ENCODE measurements at regions not wholly inside any gene's neighbourhood (a gene's known extent, or its start where the extent isn't known, plus 50 kb on each side); places are given as distances from the start of the nearest gene placed in this dataset.

DNA sequence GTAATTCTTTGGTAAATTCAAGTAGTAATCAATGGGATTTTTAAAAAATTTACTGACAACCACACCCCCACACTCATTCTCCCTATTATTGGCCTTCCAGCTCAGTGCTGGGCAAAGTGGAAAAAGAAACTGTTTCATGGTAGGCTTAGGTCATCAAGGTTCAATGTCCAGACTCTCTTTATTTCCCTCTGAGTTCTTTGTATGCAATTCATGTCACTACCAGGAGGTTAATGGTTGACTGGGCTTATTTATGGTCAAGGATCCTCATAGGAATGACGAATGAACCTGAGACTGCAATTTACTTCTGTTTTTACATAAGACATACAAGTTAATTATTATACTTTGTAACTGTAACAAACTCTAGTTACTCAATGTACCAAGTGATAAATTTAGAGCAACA is 403.2 kb downstream of the KLHL13 start (continued):
- TF ChIP-seq, protein P1, sequence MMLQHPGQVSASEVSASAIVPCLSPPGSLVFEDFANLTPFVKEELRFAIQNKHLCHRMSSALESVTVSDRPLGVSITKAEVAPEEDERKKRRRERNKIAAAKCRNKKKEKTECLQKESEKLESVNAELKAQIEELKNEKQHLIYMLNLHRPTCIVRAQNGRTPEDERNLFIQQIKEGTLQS (IDR thresholded peaks at IDR 0.05), result peak; percentile 9
- TF ChIP-seq YY1 (IDR thresholded peaks at IDR 0.05), result peak; percentile 62
- no peak for TF ChIP-seq FOXA2 (IDR thresholded peaks at IDR 0.05)

DNA sequence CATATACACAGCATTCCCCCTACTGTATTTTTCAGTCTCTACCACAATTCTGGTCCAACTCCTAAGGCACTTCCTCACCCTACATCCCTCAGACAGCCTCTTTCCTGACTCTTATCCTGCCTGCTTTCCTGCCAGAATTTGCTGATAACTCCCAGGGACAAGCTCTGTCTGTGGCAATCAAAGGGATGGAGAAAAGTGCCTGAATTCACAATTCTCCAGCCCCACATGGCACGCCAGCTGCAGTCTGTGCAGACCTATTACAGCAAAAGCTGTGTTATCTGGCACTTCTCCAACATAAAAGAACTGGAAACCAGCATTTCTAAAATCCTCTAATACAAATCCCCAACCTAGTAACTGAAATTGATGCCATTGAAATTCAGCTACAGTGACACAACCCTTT is 404.8 kb downstream of the KLHL13 start:
- H3K4me3 ChIP-seq (ENCODE audit: low read depth in 1 of 3, low read length in 3 of 3), result no peak overlapping the region
- H3K27ac ChIP-seq (ENCODE audit: low read depth in 1 of 2, low read length in 2 of 2), result no peak overlapping the region
- H3K36me3 ChIP-seq (ENCODE audit: control insufficient read depth in 4 of 4, insufficient read depth in 3 of 4, low read depth in 1 of 4, low read length in 3 of 4), result no peaks in the 10 kb centered on the region
- no peaks in the 10 kb centered on the region for H3K4me1 ChIP-seq (ENCODE audit: control insufficient read depth in 4 of 4, insufficient read depth in 4 of 4, low read length in 3 of 4)
- no peak for DNase-seq (ENCODE audit: low spot score)
- H3K9me3 ChIP-seq (ENCODE audit: control insufficient read depth in 4 of 4, low read length in 3 of 4), result no peaks in the 10 kb centered on the region
- 76% methylated on average over 1 of the region's 1 CpG for WGBS
- TF ChIP-seq SP1 (IDR thresholded peaks at IDR 0.05), result no peak
- TF ChIP-seq, protein P2, sequence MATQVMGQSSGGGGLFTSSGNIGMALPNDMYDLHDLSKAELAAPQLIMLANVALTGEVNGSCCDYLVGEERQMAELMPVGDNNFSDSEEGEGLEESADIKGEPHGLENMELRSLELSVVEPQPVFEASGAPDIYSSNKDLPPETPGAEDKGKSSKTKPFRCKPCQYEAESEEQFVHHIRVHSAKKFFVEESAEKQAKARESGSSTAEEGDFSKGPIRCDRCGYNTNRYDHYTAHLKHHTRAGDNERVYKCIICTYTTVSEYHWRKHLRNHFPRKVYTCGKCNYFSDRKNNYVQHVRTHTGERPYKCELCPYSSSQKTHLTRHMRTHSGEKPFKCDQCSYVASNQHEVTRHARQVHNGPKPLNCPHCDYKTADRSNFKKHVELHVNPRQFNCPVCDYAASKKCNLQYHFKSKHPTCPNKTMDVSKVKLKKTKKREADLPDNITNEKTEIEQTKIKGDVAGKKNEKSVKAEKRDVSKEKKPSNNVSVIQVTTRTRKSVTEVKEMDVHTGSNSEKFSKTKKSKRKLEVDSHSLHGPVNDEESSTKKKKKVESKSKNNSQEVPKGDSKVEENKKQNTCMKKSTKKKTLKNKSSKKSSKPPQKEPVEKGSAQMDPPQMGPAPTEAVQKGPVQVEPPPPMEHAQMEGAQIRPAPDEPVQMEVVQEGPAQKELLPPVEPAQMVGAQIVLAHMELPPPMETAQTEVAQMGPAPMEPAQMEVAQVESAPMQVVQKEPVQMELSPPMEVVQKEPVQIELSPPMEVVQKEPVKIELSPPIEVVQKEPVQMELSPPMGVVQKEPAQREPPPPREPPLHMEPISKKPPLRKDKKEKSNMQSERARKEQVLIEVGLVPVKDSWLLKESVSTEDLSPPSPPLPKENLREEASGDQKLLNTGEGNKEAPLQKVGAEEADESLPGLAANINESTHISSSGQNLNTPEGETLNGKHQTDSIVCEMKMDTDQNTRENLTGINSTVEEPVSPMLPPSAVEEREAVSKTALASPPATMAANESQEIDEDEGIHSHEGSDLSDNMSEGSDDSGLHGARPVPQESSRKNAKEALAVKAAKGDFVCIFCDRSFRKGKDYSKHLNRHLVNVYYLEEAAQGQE (IDR thresholded peaks at IDR 0.05), result no peak
- TF ChIP-seq FOXA2 (IDR thresholded peaks at IDR 0.05), result no peak
- TF ChIP-seq NR2F2 (IDR thresholded peaks at IDR 0.05), result no peak
- TF ChIP-seq, protein P3, sequence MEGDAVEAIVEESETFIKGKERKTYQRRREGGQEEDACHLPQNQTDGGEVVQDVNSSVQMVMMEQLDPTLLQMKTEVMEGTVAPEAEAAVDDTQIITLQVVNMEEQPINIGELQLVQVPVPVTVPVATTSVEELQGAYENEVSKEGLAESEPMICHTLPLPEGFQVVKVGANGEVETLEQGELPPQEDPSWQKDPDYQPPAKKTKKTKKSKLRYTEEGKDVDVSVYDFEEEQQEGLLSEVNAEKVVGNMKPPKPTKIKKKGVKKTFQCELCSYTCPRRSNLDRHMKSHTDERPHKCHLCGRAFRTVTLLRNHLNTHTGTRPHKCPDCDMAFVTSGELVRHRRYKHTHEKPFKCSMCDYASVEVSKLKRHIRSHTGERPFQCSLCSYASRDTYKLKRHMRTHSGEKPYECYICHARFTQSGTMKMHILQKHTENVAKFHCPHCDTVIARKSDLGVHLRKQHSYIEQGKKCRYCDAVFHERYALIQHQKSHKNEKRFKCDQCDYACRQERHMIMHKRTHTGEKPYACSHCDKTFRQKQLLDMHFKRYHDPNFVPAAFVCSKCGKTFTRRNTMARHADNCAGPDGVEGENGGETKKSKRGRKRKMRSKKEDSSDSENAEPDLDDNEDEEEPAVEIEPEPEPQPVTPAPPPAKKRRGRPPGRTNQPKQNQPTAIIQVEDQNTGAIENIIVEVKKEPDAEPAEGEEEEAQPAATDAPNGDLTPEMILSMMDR (IDR thresholded peaks at IDR 0.05; ENCODE audit: low read depth, low read length, missing input control), result no peak
- TF ChIP-seq TAF1 (conservative IDR thresholded peaks at IDR 0.05), result no peak
- TF ChIP-seq RXRA (IDR thresholded peaks at IDR 0.05), result no peak
- no peak for TF ChIP-seq JUND (IDR thresholded peaks at IDR 0.05)
- TF ChIP-seq FOXA1 (IDR thresholded peaks at IDR 0.05), result no peak
- no peak for TF ChIP-seq GABPA (IDR thresholded peaks at IDR 0.05 in 1 of 2, conservative IDR thresholded peaks at IDR 0.05 in 1 of 2)
- no peak for TF ChIP-seq RAD21 (IDR thresholded peaks at IDR 0.05)
- TF ChIP-seq, protein P4, sequence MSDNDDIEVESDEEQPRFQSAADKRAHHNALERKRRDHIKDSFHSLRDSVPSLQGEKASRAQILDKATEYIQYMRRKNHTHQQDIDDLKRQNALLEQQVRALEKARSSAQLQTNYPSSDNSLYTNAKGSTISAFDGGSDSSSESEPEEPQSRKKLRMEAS (IDR thresholded peaks at IDR 0.05), result no peak
- TF ChIP-seq, protein P1 (IDR thresholded peaks at IDR 0.05), result no peak
- H3K27me3 ChIP-seq (ENCODE audit: control insufficient read depth in 4 of 4, insufficient read depth in 4 of 4, low read length in 3 of 4), result peaks cover 0 to 2% (median 0%) of the 10 kb centered on the region in 4 donors
- H3K9ac ChIP-seq (ENCODE audit: low read depth in 1 of 2, low read length in 2 of 2), result no peak overlapping the region

DNA sequence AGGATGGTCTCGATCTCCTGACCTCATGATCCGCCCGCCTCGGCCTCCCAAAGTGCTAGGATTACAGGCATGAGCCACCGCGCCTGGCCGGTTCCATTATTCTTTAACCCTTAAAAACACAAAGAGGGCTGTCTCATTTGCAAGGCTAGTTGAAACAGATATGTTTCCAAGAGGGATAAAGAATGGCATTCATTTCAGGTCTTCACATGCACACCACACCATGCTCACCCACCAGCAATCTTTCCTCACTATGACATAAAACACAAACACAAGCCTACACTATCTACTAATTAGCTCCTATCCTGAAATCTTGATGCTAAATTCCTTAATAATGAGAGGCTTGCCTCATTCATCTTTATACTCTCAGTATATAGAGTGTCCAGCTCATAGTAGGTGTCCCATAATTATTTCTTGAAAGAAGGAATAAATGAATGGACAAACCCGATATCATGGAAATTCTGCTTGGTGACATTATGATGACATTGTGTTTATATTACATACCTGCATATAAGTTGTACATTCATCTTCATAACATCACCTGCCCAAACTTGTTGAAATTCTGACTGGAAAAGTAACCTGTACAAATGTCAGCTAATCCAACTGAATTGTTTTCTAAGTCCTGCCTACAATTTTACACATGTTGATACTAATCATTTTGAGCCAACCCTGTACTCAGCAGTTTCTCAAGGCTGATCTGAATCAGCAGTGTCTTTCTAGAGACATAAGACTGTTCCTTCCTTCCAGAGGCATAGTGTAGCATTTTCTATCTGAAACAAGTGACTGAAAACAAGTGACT is 408.5 kb downstream of the KLHL13 start:
- Histone ChIP-seq H3K4me3 (ENCODE audit: low read depth in 1 of 3, low read length in 3 of 3) (no peak overlapping the region), H3K27ac (ENCODE audit: low read depth in 1 of 2, low read length in 2 of 2) (no peak overlapping the region), H3K27me3 (ENCODE audit: control insufficient read depth in 4 of 4, insufficient read depth in 4 of 4, low read length in 3 of 4) (peaks cover 0 to 2% (median 0%) of the 10 kb centered on the region in 4 donors), H3K9ac (ENCODE audit: low read depth in 1 of 2, low read length in 2 of 2) (no peak overlapping the region), H3K9me3 (ENCODE audit: control insufficient read depth in 4 of 4, low read length in 3 of 4) (no peaks in the 10 kb centered on the region), H3K36me3 (ENCODE audit: control insufficient read depth in 4 of 4, insufficient read depth in 3 of 4, low read depth in 1 of 4, low read length in 3 of 4) (no peaks in the 10 kb centered on the region), H3K4me1 (ENCODE audit: control insufficient read depth in 4 of 4, insufficient read depth in 4 of 4, low read length in 3 of 4) (no peaks in the 10 kb centered on the region)
- no peak for DNase-seq (ENCODE audit: low spot score)
- WGBS, result 94% methylated on average over 8 of the region's 8 CpGs
- TF ChIP-seq FOXA1 (IDR thresholded peaks at IDR 0.05), result no peak
- TF ChIP-seq YY1 (IDR thresholded peaks at IDR 0.05), result no peak
- no peak for TF ChIP-seq SP1 (IDR thresholded peaks at IDR 0.05)
- TF ChIP-seq HNF4A (conservative IDR thresholded peaks at IDR 0.05), result no peak
- no peak for TF ChIP-seq GABPA (IDR thresholded peaks at IDR 0.05 in 1 of 2, conservative IDR thresholded peaks at IDR 0.05 in 1 of 2)
- TF ChIP-seq FOXA2 (IDR thresholded peaks at IDR 0.05), result no peak
- TF ChIP-seq, protein P4 (IDR thresholded peaks at IDR 0.05), result no peak
- TF ChIP-seq HNF4G (IDR thresholded peaks at IDR 0.05), result no peak
- TF ChIP-seq, protein P5, sequence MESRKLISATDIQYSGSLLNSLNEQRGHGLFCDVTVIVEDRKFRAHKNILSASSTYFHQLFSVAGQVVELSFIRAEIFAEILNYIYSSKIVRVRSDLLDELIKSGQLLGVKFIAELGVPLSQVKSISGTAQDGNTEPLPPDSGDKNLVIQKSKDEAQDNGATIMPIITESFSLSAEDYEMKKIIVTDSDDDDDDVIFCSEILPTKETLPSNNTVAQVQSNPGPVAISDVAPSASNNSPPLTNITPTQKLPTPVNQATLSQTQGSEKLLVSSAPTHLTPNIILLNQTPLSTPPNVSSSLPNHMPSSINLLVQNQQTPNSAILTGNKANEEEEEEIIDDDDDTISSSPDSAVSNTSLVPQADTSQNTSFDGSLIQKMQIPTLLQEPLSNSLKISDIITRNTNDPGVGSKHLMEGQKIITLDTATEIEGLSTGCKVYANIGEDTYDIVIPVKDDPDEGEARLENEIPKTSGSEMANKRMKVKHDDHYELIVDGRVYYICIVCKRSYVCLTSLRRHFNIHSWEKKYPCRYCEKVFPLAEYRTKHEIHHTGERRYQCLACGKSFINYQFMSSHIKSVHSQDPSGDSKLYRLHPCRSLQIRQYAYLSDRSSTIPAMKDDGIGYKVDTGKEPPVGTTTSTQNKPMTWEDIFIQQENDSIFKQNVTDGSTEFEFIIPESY (IDR thresholded peaks at IDR 0.05), result no peak
- no peak for TF ChIP-seq RXRA (IDR thresholded peaks at IDR 0.05)
- TF ChIP-seq NR2F2 (IDR thresholded peaks at IDR 0.05), result no peak
